Smooth muscle cell (in vitro differentiated cells): ENCODE measurements at regions not wholly inside any gene's neighbourhood (a gene's known extent, or its start where the extent isn't known, plus 50 kb on each side); places are given as distances from the start of the nearest gene placed in this dataset.
A peak's percentile ranks its signal among the peaks of the same experiment; 100 is the strongest.

Experiments used
- DNase-seq: peaks from one replicate; lab custom pipeline; 2025; ENCODE audit not compliant: unreplicated experiment; lab: John Stamatoyannopoulos, UW
- H2AFZ ChIP-seq: fragments of 200-600 bp; sonication (generic); 2 replicates; pipeline ENCODE4 v1.6.0; 2016; ENCODE audit warnings: antibody characterized with exemption, low read depth, mild to moderate bottlenecking
- H3F3A ChIP-seq: fragments of 200-600 bp; sonication (generic); 2 replicates; pipeline ENCODE4 v1.6.0; 2017; ENCODE audit warnings: antibody characterized with exemption, low read depth
- H3K27ac ChIP-seq: fragments of 200-600 bp; sonication (generic); 2 replicates; pipeline ENCODE4 v1.5.1; 2016; ENCODE audit warnings: low read depth, mild to moderate bottlenecking
- H3K27me3 ChIP-seq: fragments of 200-600 bp; sonication (generic); 2 replicates; pipeline ENCODE4 v1.6.1; 2016; ENCODE audit warnings: low read depth, mild to moderate bottlenecking
- H3K36me3 ChIP-seq: fragments of 200-600 bp; sonication (generic); 2 replicates; pipeline ENCODE4 v1.5.1; 2016; ENCODE audit warnings: low read depth
- H3K4me1 ChIP-seq: fragments of 200-600 bp; sonication (generic); 2 replicates; pipeline ENCODE4 v1.5.1; 2016; ENCODE audit warnings: low read depth
- H3K4me2 ChIP-seq: fragments of 200-600 bp; sonication (generic); 2 replicates; pipeline ENCODE4 v1.6.0; 2016; ENCODE audit warnings: mild to moderate bottlenecking
- H3K4me3 ChIP-seq: fragments of 200-600 bp; sonication (generic); 2 replicates; pipeline ENCODE4 v1.5.1; 2016; ENCODE audit warnings: mild to moderate bottlenecking
- H3K79me2 ChIP-seq: fragments of 200-600 bp; sonication (generic); 2 replicates; pipeline ENCODE4 v1.6.0; 2016; ENCODE audit warnings: low read depth, mild to moderate bottlenecking
- H3K9ac ChIP-seq: fragments of 200-600 bp; sonication (generic); 2 replicates; pipeline ENCODE4 v1.6.0; 2016; ENCODE audit warnings: low read depth
- H3K9me3 ChIP-seq: fragments of 200-600 bp; sonication (generic); replicated peaks from 2 replicates; pipeline ENCODE4 v1.5.1; 2016; ENCODE audit warnings: low read depth
- H4K20me1 ChIP-seq: fragments of 200-600 bp; sonication (generic); 2 replicates; pipeline ENCODE4 v1.6.0; 2016; ENCODE audit warnings: low read depth
- WGBS: methylation state at CpG from one replicate; pipeline ENCODE4 v1.1.7; 2016; ENCODE audit warnings: low lambda C conversion rate; 5-methylcytosine and 5-hydroxymethylcytosine counted together
- TF ChIP-seq, protein P1 (sequence below): fragments of 200-600 bp; sonication (generic); IDR thresholded peaks from 2 replicates; pipeline ENCODE4 v1.5.1; 2017; ENCODE audit warnings: borderline replicate concordance, mild to moderate bottlenecking, antibody characterized with exemption; ENCODE audit not compliant: insufficient read depth, poor library complexity, severe bottlenecking

DNA sequence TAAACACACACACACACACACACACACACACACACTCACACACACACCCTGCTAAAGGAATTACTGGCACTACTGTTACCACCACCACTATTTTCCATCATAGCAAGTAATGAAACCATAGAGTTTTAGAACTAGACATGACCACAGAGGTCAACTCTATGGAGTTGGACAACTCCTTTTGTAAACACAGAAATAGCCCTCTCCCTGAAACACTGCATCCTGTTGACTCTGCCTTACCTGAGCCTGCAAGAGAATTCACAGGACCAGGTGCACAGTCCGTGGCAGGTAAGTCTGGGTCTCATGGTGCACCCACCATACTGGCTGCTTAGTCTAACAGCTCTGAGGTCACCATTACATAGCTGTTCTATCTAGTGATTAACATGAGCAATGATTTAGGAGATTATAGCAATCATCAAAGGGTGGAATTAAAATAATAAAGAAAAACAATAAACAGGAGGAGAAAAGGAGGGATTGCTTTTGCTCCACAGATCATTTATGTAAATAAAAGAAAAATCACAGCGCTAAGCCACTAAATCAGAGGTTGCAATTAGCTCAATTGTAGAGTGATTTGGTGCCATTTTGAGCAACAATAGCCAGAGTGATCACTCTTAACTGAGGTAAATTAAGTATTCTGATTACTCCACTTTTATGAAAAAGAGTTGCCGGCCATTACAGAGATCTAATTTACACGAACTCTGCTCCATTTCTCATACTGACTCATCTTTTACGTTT is 340.0 kb upstream of the RASGEF1B start:
- H3K27ac ChIP-seq = no peak overlapping the region
- no peak for DNase-seq
- no peaks in the 10 kb centered on the region for H3K27me3 ChIP-seq
- H4K20me1 ChIP-seq = no peaks in the 10 kb centered on the region
- peaks cover 6% of the 10 kb centered on the region for H3K4me1 ChIP-seq
- H3K4me3 ChIP-seq = no peak overlapping the region
- H3K79me2 ChIP-seq = no peaks in the 10 kb centered on the region
- no peak overlapping the region for H3K9ac ChIP-seq
- peaks cover 9% of the 10 kb centered on the region for H3F3A ChIP-seq
- no peaks in the 10 kb centered on the region for H3K36me3 ChIP-seq
- H3K9me3 ChIP-seq = no peaks in the 10 kb centered on the region
- 69% methylated on average over 5 of the region's 5 CpGs for WGBS
- TF ChIP-seq, protein P1, sequence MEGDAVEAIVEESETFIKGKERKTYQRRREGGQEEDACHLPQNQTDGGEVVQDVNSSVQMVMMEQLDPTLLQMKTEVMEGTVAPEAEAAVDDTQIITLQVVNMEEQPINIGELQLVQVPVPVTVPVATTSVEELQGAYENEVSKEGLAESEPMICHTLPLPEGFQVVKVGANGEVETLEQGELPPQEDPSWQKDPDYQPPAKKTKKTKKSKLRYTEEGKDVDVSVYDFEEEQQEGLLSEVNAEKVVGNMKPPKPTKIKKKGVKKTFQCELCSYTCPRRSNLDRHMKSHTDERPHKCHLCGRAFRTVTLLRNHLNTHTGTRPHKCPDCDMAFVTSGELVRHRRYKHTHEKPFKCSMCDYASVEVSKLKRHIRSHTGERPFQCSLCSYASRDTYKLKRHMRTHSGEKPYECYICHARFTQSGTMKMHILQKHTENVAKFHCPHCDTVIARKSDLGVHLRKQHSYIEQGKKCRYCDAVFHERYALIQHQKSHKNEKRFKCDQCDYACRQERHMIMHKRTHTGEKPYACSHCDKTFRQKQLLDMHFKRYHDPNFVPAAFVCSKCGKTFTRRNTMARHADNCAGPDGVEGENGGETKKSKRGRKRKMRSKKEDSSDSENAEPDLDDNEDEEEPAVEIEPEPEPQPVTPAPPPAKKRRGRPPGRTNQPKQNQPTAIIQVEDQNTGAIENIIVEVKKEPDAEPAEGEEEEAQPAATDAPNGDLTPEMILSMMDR = no peak
- no peak overlapping the region for H3K4me2 ChIP-seq
- no peak overlapping the region for H2AFZ ChIP-seq

DNA sequence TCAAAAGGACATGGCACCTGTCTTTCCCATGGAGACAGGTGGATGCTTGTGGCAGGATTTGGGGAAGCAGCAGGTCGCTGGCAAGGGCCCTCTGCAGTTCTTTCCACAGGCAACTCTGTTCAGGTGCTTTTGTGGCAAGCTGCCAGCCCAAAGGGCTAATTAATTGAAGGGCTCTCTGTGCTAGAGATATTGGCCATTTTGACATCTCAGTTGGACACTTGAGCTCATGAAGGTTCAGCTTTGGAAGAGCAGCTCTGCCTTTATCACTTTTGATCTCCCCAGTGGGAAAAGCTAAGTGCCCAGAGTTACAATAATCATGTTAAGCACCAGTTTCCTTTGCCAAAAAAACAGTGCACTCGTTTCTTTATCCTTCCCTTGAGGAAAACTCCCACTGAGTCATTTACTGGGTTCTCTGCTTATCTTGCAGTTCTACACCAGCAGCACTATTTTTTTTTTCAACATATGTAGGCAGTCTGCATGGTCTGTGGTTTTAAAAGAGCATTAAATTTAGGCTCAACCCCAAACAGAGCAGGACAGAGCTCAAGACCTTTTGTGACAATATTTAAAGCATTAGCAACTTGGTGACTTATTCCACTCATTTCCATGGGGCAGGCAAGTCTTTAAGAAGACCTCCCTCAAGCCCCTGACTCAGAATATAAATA is 336.4 kb upstream of the RASGEF1B start:
- 29% methylated on average over 2 of the region's 2 CpGs for WGBS
- no peaks in the 10 kb centered on the region for H3K27me3 ChIP-seq
- no peaks in the 10 kb centered on the region for H3K36me3 ChIP-seq
- H3K9me3 ChIP-seq = no peaks in the 10 kb centered on the region
- H3K4me3 ChIP-seq = no peak overlapping the region
- no peak for DNase-seq
- H4K20me1 ChIP-seq = no peaks in the 10 kb centered on the region
- peaks cover 9% of the 10 kb centered on the region for H3F3A ChIP-seq
- no peak overlapping the region for H3K9ac ChIP-seq
- no peak overlapping the region for H3K27ac ChIP-seq
- no peaks in the 10 kb centered on the region for H3K79me2 ChIP-seq
- H3K4me1 ChIP-seq = peaks cover 6% of the 10 kb centered on the region
- H2AFZ ChIP-seq = no peak overlapping the region
- H3K4me2 ChIP-seq = peak overlapping the region; percentile 53
- TF ChIP-seq, protein P1 = no peak

DNA sequence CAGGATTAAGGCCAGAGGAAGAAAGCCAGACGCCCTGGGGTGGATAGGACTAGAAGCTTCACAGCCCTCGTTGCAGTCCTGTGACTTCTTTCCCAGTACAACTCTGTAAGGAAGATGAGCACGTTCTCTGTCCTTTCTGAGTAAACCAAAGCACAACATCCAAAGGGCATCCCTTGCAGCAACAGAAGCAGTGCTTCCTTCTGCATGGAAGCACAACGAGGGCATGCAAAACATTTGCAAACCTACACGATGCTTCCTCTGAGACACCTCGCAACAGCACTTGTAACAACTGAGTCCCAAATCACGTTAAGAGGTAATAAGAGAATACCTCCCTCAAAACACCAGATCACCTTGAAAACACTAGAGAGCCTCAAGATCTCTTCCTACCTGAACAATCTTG is 335.7 kb upstream of the RASGEF1B start:
- Histone ChIP-seq H3K9me3 (no peaks in the 10 kb centered on the region), H4K20me1 (no peaks in the 10 kb centered on the region), H3K9ac (no peak overlapping the region), H3K4me1 (peaks cover 6% of the 10 kb centered on the region), H2AFZ (no peak overlapping the region), H3K4me2 (peak overlapping the region; percentile 53), H3K79me2 (no peaks in the 10 kb centered on the region), H3K4me3 (no peak overlapping the region), H3K36me3 (no peaks in the 10 kb centered on the region), H3K27ac (no peak overlapping the region), H3K27me3 (no peaks in the 10 kb centered on the region), H3F3A (peaks cover 9% of the 10 kb centered on the region)
- no peak for DNase-seq
- TF ChIP-seq, protein P1 = no peak
- WGBS = 61% methylated on average over 7 of the region's 7 CpGs
